ENCODE measurements at regions not wholly inside any gene's neighbourhood (a gene's known extent, or its start where the extent isn't known, plus 50 kb on each side); places are given as distances from the start of the nearest gene placed in this dataset.

DNA sequence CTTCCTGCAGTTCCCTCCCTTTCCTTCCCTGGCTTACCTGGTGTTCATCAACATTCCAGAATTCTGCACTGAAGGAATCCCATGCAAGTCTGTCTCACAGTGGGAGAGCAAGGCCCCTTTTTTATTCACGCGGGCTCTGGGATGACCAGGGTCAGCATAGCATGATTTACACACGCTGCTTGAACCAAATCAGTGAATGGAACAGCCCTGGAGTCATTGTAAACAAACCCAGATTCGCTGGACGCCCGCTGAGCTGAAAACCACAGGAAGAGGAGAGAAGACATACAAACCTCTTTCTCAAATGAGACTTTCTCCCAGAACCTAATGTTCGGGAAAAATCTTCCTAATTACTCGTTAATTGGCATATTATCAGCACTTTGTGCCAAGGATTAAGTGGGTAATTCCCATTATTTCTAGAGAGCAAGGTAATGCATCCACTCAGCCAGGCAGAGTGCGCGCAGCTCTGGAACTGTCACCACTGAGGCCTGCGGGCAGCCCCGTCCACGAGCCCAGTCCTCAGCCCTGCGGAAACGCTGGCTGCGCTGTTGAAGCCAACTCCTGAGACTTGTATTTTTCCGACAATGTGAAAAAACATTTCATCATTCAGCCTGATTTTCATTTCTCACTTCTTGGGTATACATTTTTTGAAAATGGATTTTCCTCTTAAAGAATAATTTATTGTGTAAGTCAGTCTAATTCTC lies 140.0 kb downstream of the ETS2 start:
- TF ChIP-seq, protein P1, sequence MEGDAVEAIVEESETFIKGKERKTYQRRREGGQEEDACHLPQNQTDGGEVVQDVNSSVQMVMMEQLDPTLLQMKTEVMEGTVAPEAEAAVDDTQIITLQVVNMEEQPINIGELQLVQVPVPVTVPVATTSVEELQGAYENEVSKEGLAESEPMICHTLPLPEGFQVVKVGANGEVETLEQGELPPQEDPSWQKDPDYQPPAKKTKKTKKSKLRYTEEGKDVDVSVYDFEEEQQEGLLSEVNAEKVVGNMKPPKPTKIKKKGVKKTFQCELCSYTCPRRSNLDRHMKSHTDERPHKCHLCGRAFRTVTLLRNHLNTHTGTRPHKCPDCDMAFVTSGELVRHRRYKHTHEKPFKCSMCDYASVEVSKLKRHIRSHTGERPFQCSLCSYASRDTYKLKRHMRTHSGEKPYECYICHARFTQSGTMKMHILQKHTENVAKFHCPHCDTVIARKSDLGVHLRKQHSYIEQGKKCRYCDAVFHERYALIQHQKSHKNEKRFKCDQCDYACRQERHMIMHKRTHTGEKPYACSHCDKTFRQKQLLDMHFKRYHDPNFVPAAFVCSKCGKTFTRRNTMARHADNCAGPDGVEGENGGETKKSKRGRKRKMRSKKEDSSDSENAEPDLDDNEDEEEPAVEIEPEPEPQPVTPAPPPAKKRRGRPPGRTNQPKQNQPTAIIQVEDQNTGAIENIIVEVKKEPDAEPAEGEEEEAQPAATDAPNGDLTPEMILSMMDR (IDR thresholded peaks at IDR 0.05; ENCODE audit: insufficient read depth, missing control alignments) = no peak
- no peak for DNase-seq (ENCODE audit: insufficient read length, low spot score)
- FAIRE-seq = no peak

DNA sequence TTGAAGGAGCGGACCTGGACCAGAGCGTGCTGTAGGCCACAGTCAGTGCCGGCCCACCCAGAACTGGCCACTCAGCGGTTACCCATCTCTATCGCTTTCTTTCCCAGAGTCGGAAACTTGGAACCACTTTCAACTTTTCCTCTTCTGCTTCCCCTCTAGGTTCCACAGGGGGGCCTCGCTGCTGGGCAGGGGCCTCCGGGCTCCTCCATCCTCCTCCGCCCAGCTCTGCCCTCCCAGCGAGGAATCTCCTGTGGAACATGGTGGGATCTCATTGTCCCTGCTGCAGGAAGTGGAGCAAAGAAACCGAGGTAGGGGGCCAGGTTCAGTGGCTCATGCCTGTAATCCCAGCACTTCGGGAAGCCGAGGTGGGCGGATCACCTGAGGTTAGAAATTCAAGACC lies 139.2 kb downstream of the ETS2 start:
- FAIRE-seq (no peak), DNase-seq (ENCODE audit: insufficient read length, low spot score) (no peak)
- TF ChIP-seq, protein P1 (IDR thresholded peaks at IDR 0.05; ENCODE audit: insufficient read depth, missing control alignments) = no peak

DNA sequence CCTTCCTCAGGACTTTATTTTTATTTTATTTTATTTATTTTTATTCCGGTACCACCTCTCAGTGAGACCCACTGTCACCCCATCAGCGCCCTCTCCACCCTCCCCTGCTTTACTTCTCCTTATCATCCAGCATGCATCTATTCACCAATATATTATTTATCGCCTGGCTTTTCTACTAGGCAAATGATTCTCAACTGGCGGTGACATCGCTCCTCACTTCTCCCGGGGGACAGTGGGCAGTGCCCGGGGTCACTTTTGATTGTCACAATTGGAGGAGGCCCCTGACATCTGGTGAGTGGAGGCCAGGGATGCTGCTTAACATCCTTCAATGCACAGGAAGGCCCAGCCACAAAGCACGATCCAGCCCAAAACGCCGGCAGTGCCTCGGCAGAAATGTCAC lies 138.7 kb downstream of the ETS2 start:
- FAIRE-seq = no peak
- TF ChIP-seq, protein P1 (IDR thresholded peaks at IDR 0.05; ENCODE audit: insufficient read depth, missing control alignments) = no peak
- DNase-seq (ENCODE audit: insufficient read length, low spot score) = no peak

DNA sequence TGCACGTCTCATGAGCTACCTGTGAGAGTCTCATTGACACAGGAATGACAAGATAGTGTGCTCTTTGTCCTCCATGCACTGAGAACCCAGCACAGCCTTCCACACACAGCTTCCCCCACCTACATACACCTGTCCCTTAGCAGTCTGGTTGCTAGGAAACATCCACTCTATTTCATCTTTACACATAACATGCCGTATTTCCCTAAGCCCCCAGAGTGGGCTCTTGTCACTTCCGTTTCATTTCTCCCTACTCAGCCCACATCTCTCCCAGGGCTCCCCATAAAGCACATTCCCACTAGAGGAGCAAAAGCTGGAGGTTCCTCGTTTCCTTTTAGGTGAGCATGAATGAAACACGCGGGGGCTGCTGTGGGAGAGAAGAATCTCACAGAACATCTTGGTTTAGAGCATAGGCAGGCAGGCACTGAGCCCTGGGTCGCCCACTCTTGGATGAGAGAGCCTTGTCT lies 137.1 kb downstream of the ETS2 start:
- no peak for DNase-seq (ENCODE audit: insufficient read length, low spot score)
- TF ChIP-seq, protein P1 (IDR thresholded peaks at IDR 0.05; ENCODE audit: insufficient read depth, missing control alignments) = no peak

DNA sequence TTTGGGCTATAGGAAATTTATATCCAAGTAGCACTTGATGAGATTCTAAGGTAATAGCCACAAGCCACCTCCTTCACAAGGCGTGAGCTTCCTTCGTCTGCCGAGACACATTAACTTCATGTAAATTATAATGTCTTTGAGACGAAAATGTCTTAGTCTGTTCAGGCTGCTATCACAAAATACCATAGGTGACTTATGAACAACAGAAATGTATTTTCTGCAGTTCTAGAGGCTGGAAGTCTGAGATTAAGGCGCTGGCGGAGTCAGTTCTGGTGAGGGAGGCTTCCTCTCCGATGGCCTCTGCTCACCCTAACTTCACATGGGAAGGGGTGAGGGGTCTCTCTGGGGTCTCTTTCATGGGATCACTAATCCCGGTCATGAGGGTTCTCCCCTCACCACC lies 133.0 kb downstream of the ETS2 start:
- FAIRE-seq (no peak), DNase-seq (ENCODE audit: insufficient read length, low spot score) (no peak)
- TF ChIP-seq, protein P1 (IDR thresholded peaks at IDR 0.05; ENCODE audit: insufficient read depth, missing control alignments) = no peak

More for the DNA sequence above, 137.1 kb downstream of the ETS2 start:
- no peak for FAIRE-seq

DNA sequence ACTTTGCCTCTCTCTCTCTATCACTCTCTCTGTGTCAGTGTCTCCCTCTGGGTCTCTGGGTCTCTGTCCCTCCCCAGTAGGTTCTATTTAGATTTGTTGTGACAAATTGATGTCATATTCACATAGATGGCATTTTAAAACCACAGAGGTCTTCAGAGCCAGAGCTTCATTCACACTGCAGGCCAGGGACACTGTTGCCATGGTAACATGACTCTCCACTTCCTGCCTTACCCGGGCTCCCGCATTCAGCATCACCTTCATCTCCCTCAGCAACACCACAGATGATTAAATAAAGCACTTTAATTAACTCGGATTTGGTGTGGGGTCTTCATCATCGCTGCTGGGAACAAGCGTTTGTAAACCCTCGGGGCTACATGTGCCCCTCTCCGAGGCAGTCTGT lies 132.6 kb downstream of the ETS2 start:
- FAIRE-seq = no peak

DNA sequence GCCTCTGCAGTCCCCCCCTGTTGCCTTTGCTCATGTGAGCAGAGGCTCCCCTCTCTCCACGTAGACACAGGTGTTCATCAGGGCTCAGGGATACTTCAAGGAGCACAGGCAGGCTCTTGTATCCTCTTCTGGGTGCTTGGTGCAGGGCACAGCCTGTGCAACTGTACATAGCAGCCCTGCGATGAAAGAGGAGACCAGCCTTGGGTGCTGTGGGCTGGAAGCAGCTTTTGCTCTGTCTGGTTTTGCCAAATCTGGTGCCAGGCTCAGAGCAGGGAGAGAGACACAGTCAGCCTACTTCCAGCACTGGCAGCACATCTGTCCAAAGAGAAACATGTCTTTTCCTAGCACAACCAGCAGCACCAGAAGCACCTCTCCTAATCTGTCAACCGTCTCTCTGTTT lies 132.1 kb downstream of the ETS2 start:
- FAIRE-seq = no peak

More for the DNA sequence above, 132.6 kb downstream of the ETS2 start:
- DNase-seq (ENCODE audit: insufficient read length, low spot score) = no peak
- TF ChIP-seq, protein P1 (IDR thresholded peaks at IDR 0.05; ENCODE audit: insufficient read depth, missing control alignments) = no peak

More for the DNA sequence above, 132.1 kb downstream of the ETS2 start:
- no peak for DNase-seq (ENCODE audit: insufficient read length, low spot score)
- TF ChIP-seq, protein P1 (IDR thresholded peaks at IDR 0.05; ENCODE audit: insufficient read depth, missing control alignments) = no peak
